Activated naive CD8-positive, alpha-beta T cell treated with anti-CD3 and anti-CD28 coated beads, Interleukin-2, amount 50 U/mL, for 24 hours (primary cell): ENCODE measurements at regions not wholly inside any gene's neighbourhood (a gene's known extent, or its start where the extent isn't known, plus 50 kb on each side); places are given as distances from the start of the nearest gene placed in this dataset.
"Not testable (repeated sequence)": the region's sequence is repeated elsewhere in the genome, so short reads cannot be mapped to it uniquely, and the experiment has no call there.

ENCODE experiments used
- ATAC-seq: fragments of 150-1000 bp; cut with Tn5 transposase; one replicate; pipeline ENCODE4 v1.10.0; 2021
- DNase-seq: peaks from one replicate; pipeline ENCODE4 v3.0.0; 2021
- H3K27ac Mint-ChIP-seq: one replicate; pipeline ENCODE4 v1.8.0; 2021; ENCODE audit warnings: mild to moderate bottlenecking, mixed read lengths
- H3K27me3 Mint-ChIP-seq: one replicate; pipeline ENCODE4 v1.8.0; 2021; ENCODE audit warnings: mixed read lengths
- H3K36me3 Mint-ChIP-seq: one replicate; pipeline ENCODE4 v1.8.0; 2021; ENCODE audit warnings: low read depth, mixed read lengths
- H3K4me1 Mint-ChIP-seq: one replicate; pipeline ENCODE4 v1.8.0; 2021; ENCODE audit warnings: mixed read lengths
- H3K4me3 Mint-ChIP-seq: one replicate; pipeline ENCODE4 v1.8.0; 2021; ENCODE audit warnings: mild to moderate bottlenecking, moderate library complexity, mixed read lengths
- H3K9me3 Mint-ChIP-seq: one replicate; pipeline ENCODE4 v1.8.0; 2021; ENCODE audit warnings: mixed read lengths

- H3K27ac Mint-ChIP-seq, H3K4me1 Mint-ChIP-seq, DNase-seq, H3K9me3 Mint-ChIP-seq, H3K27me3 Mint-ChIP-seq, H3K4me3 Mint-ChIP-seq, H3K36me3 Mint-ChIP-seq, ATAC-seq: not testable (repeated sequence)
Observed at GRCh38 chr1:94659202-94659601, 117.6 kb upstream of the F3 start.

- Mint-ChIP-seq H3K4me3 (no peak overlapping the region), H3K27ac (no peak overlapping the region), H3K9me3 (no peaks in the 10 kb centered on the region), H3K36me3 (no peaks in the 10 kb centered on the region), H3K27me3 (peaks cover 8% of the 10 kb centered on the region), H3K4me1 (no peaks in the 10 kb centered on the region)
- DNase-seq (no peak), ATAC-seq (no peak)
Observed at GRCh38 chr1:94658221-94658620, 116.7 kb upstream of the F3 start.

GRCh38 chr1:94657776-94658175, 116.2 kb upstream of the F3 start:
- not testable (repeated sequence) for DNase-seq, H3K27ac Mint-ChIP-seq, H3K4me1 Mint-ChIP-seq, H3K4me3 Mint-ChIP-seq, H3K36me3 Mint-ChIP-seq, H3K9me3 Mint-ChIP-seq, H3K27me3 Mint-ChIP-seq, ATAC-seq

- Mint-ChIP-seq H3K9me3 (no peaks in the 10 kb centered on the region), H3K36me3 (no peaks in the 10 kb centered on the region), H3K4me1 (no peaks in the 10 kb centered on the region), H3K27me3 (peaks cover 9% of the 10 kb centered on the region), H3K27ac (no peak overlapping the region), H3K4me3 (no peak overlapping the region)
- no peak for ATAC-seq
- no peak for DNase-seq
Observed at GRCh38 chr1:94656967-94657366, 115.4 kb upstream of the F3 start.

GRCh38 chr1:94654919-94655318, 113.4 kb upstream of the F3 start:
- Mint-ChIP-seq H3K9me3 (no peaks in the 10 kb centered on the region), H3K27me3 (peaks cover 9% of the 10 kb centered on the region), H3K4me1 (no peaks in the 10 kb centered on the region), H3K4me3 (no peak overlapping the region), H3K36me3 (no peaks in the 10 kb centered on the region), H3K27ac (no peak overlapping the region)
- DNase-seq (no peak), ATAC-seq (no peak)

- no peak for ATAC-seq
- Mint-ChIP-seq H3K27ac (no peak overlapping the region), H3K27me3 (peaks cover 9% of the 10 kb centered on the region), H3K4me3 (no peak overlapping the region), H3K9me3 (no peaks in the 10 kb centered on the region), H3K4me1 (no peaks in the 10 kb centered on the region), H3K36me3 (no peaks in the 10 kb centered on the region)
- DNase-seq: no peak
Observed at GRCh38 chr1:94654459-94654858, 112.9 kb upstream of the F3 start.

- Mint-ChIP-seq H3K27me3 (peaks cover 6% of the 10 kb centered on the region), H3K4me1 (no peaks in the 10 kb centered on the region), H3K4me3 (no peak overlapping the region), H3K9me3 (no peaks in the 10 kb centered on the region), H3K27ac (no peak overlapping the region), H3K36me3 (no peaks in the 10 kb centered on the region)
- DNase-seq: no peak
- no peak for ATAC-seq
Observed at GRCh38 chr1:94654031-94654430, 112.5 kb upstream of the F3 start.

GRCh38 chr1:94653454-94653853, 111.9 kb upstream of the F3 start:
- peaks cover 6% of the 10 kb centered on the region for H3K27me3 Mint-ChIP-seq
- no peak for ATAC-seq
- no peak overlapping the region for H3K27ac Mint-ChIP-seq
- no peak overlapping the region for H3K4me3 Mint-ChIP-seq
- no peak for DNase-seq
- H3K9me3 Mint-ChIP-seq: no peaks in the 10 kb centered on the region
- no peaks in the 10 kb centered on the region for H3K4me1 Mint-ChIP-seq
- H3K36me3 Mint-ChIP-seq: no peaks in the 10 kb centered on the region

- H3K4me3 Mint-ChIP-seq: no peak overlapping the region
- H3K4me1 Mint-ChIP-seq: no peaks in the 10 kb centered on the region
- no peaks in the 10 kb centered on the region for H3K9me3 Mint-ChIP-seq
- ATAC-seq (no peak), DNase-seq (no peak)
- no peaks in the 10 kb centered on the region for H3K36me3 Mint-ChIP-seq
- no peak overlapping the region for H3K27ac Mint-ChIP-seq
- H3K27me3 Mint-ChIP-seq: peaks cover 6% of the 10 kb centered on the region
Observed at GRCh38 chr1:94651076-94651475, 109.5 kb upstream of the F3 start.

- Mint-ChIP-seq H3K9me3 (no peaks in the 10 kb centered on the region), H3K4me3 (no peak overlapping the region), H3K36me3 (no peaks in the 10 kb centered on the region), H3K4me1 (no peaks in the 10 kb centered on the region), H3K27me3 (peaks cover 6% of the 10 kb centered on the region), H3K27ac (no peak overlapping the region)
- ATAC-seq (no peak), DNase-seq (no peak)
Observed at GRCh38 chr1:94650301-94650700, 108.7 kb upstream of the F3 start.

GRCh38 chr1:94648225-94649007, 106.9 kb upstream of the F3 start:
- DNase-seq (no peak), ATAC-seq (no peak)
- no peak overlapping the region for H3K27ac Mint-ChIP-seq
- H3K9me3 Mint-ChIP-seq: no peaks in the 10 kb centered on the region
- peaks cover 3% of the 10 kb centered on the region for H3K27me3 Mint-ChIP-seq
- no peaks in the 10 kb centered on the region for H3K4me1 Mint-ChIP-seq
- H3K4me3 Mint-ChIP-seq: no peak overlapping the region
- no peaks in the 10 kb centered on the region for H3K36me3 Mint-ChIP-seq

GRCh38 chr1:94646786-94647555, 105.4 kb upstream of the F3 start:
- H3K36me3 Mint-ChIP-seq: no peaks in the 10 kb centered on the region
- ATAC-seq: no peak
- H3K4me1 Mint-ChIP-seq: no peaks in the 10 kb centered on the region
- no peak overlapping the region for H3K27ac Mint-ChIP-seq
- no peak for DNase-seq
- no peaks in the 10 kb centered on the region for H3K9me3 Mint-ChIP-seq
- H3K27me3 Mint-ChIP-seq: no peaks in the 10 kb centered on the region
- no peak overlapping the region for H3K4me3 Mint-ChIP-seq

- H3K36me3 Mint-ChIP-seq: no peaks in the 10 kb centered on the region
- ATAC-seq (no peak), DNase-seq (no peak)
- H3K27me3 Mint-ChIP-seq: no peaks in the 10 kb centered on the region
- H3K9me3 Mint-ChIP-seq: no peaks in the 10 kb centered on the region
- no peaks in the 10 kb centered on the region for H3K4me1 Mint-ChIP-seq
- H3K4me3 Mint-ChIP-seq: no peak overlapping the region
- no peak overlapping the region for H3K27ac Mint-ChIP-seq
Observed at GRCh38 chr1:94646141-94646643, 104.6 kb upstream of the F3 start.

- ATAC-seq: no peak
- DNase-seq: no peak
- Mint-ChIP-seq H3K9me3 (no peaks in the 10 kb centered on the region), H3K27ac (no peak overlapping the region), H3K27me3 (no peaks in the 10 kb centered on the region), H3K4me3 (no peak overlapping the region), H3K36me3 (no peaks in the 10 kb centered on the region), H3K4me1 (no peaks in the 10 kb centered on the region)
Observed at GRCh38 chr1:94644352-94644751, 102.8 kb upstream of the F3 start.

GRCh38 chr1:94643819-94644218, 102.3 kb upstream of the F3 start:
- no peak overlapping the region for H3K27ac Mint-ChIP-seq
- ATAC-seq (no peak), DNase-seq (no peak)
- H3K36me3 Mint-ChIP-seq: no peaks in the 10 kb centered on the region
- no peak overlapping the region for H3K4me3 Mint-ChIP-seq
- no peaks in the 10 kb centered on the region for H3K4me1 Mint-ChIP-seq
- no peaks in the 10 kb centered on the region for H3K27me3 Mint-ChIP-seq
- H3K9me3 Mint-ChIP-seq: no peaks in the 10 kb centered on the region
